T-helper 1 cell treated with Interleukin-12 subunit alpha and Interleukin-12 subunit beta and Interleukin-4 antibody, amounts not matched to agents 30 ng/mL and 1 ng/mL, for 36 hours (primary cell): ENCODE measurements at regions not wholly inside any gene's neighbourhood (a gene's known extent, or its start where the extent isn't known, plus 50 kb on each side); places are given as distances from the start of the nearest gene placed in this dataset.

Source experiments
- intact Hi-C: fragments of 100-400 bp; cut with micrococcal nuclease; formaldehyde crosslinking; loops from one replicate; pipeline ENCODE4 v1.15.1; 2024

GRCh38 chr5:158485047-158485446, 614.7 kb downstream of the EBF1 start:
- intact Hi-C loops: no loop called here

- intact Hi-C loops: no loop called here
Measured at GRCh38 chr5:158484150-158484549, 615.6 kb downstream of the EBF1 start.

- intact Hi-C loops: no loop called here
Measured at GRCh38 chr5:158483281-158483860, 616.3 kb downstream of the EBF1 start.

GRCh38 chr5:158482125-158482524, 617.6 kb downstream of the EBF1 start:
- intact Hi-C loops: no loop called here

- intact Hi-C loops: no loop called here
Measured at GRCh38 chr5:158478139-158478538, 619.2 kb upstream of the CLINT1 start.

- intact Hi-C loops: no loop called here
Measured at GRCh38 chr5:158477214-158477613, 618.3 kb upstream of the CLINT1 start.

GRCh38 chr5:158473016-158473635, 614.2 kb upstream of the CLINT1 start:
- intact Hi-C loops: no loop called here

- intact Hi-C loops: no loop called here
Measured at GRCh38 chr5:158471535-158471924, 612.6 kb upstream of the CLINT1 start.

- intact Hi-C loops: no loop called here
Measured at GRCh38 chr5:158470764-158471534, 612.0 kb upstream of the CLINT1 start.

GRCh38 chr5:158468444-158468843, 609.5 kb upstream of the CLINT1 start:
- intact Hi-C loops: no loop called here

GRCh38 chr5:158466191-158466590, 607.2 kb upstream of the CLINT1 start:
- intact Hi-C loops: no loop called here

- intact Hi-C loops: no loop called here
Measured at GRCh38 chr5:158465086-158465972, 606.4 kb upstream of the CLINT1 start.

- intact Hi-C loops: no loop called here
Measured at GRCh38 chr5:158464383-158464782, 605.4 kb upstream of the CLINT1 start.

GRCh38 chr5:158463938-158464337, 605.0 kb upstream of the CLINT1 start:
- intact Hi-C loops: no loop called here

GRCh38 chr5:158463188-158463587, 604.2 kb upstream of the CLINT1 start:
- intact Hi-C loops: no loop called here

- intact Hi-C loops: no loop called here
Measured at GRCh38 chr5:158462349-158463114, 603.6 kb upstream of the CLINT1 start.

GRCh38 chr5:158461240-158461854, 602.4 kb upstream of the CLINT1 start:
- intact Hi-C loops: no loop called here

GRCh38 chr5:158458086-158458485, 599.1 kb upstream of the CLINT1 start:
- intact Hi-C loops: no loop called here

GRCh38 chr5:158456756-158457155, 597.8 kb upstream of the CLINT1 start:
- intact Hi-C loops: no loop called here

GRCh38 chr5:158456241-158456640, 597.3 kb upstream of the CLINT1 start:
- intact Hi-C loops: no loop called here
